IPS-18a (cell line): ENCODE measurements at regions not wholly inside any gene's neighbourhood (a gene's known extent, or its start where the extent isn't known, plus 50 kb on each side); places are given as distances from the start of the nearest gene placed in this dataset.

Source experiments
- H3K27ac ChIP-seq: one replicate; pipeline ENCODE4 v1.5.1; 2013; ENCODE audit warnings: low read length
- H3K27me3 ChIP-seq: one replicate; pipeline ENCODE4 v1.6.1; 2013; ENCODE audit warnings: mild to moderate bottlenecking, low read length; ENCODE audit not compliant: control insufficient read depth, insufficient read depth
- H3K36me3 ChIP-seq: one replicate; pipeline ENCODE4 v1.6.1; 2013; ENCODE audit warnings: low read depth, low read length; ENCODE audit not compliant: control insufficient read depth
- H3K4me1 ChIP-seq: one replicate; pipeline ENCODE4 v1.6.1; 2013; ENCODE audit warnings: low read depth, low read length; ENCODE audit not compliant: control insufficient read depth
- H3K4me3 ChIP-seq: one replicate; pipeline ENCODE4 v1.5.1; 2013; ENCODE audit warnings: low read length
- H3K9ac ChIP-seq: one replicate; pipeline ENCODE4 v1.6.1; 2013; ENCODE audit warnings: mild to moderate bottlenecking, low read length, moderate library complexity
- H3K9me3 ChIP-seq: one replicate; pipeline ENCODE4 v1.6.1; 2013; ENCODE audit warnings: low read depth, low read length; ENCODE audit not compliant: control insufficient read depth

DNA sequence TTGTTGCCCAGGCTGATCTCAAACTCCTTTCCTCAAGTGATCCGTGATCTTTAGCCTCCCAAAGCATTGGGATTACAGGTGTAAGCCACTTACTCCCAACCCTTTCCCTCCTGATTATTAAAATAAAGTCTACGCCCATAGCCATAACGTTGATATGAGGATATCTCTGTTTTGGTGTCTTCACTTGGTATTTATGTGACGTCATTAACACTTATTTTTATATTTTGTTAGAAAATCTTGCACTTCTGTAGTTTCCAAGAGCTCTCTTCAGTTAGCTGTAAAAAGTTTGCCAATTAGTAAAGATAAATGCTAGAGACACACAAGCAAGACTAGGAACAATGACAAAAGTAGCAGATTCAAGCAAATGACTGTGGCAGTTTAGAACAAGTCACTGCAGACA lies 115.6 kb upstream of the HSF2 start:
- Histone ChIP-seq H3K9ac (no peak overlapping the region), H3K36me3 (no peaks in the 10 kb centered on the region), H3K4me1 (no peaks in the 10 kb centered on the region)

DNA sequence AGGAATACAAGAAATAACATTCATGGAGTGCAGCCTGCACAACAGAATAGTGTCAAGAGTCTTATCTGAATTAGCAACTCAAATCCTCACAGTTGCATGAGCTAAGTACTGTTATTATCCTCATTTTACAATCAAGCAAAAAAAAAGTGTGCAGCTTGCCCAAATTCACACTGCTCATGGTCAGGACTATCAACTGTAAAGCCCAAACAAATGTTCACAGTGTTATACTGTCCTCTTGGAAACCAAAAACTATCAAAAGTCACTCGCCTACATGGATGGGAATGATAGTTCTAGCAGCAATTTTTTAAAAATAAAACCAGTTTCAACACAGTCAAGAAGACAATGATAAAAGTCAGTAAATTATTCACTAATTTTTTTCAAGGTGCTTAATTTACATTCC lies 114.6 kb upstream of the HSF2 start:
- Histone ChIP-seq H3K27me3 (no peaks in the 10 kb centered on the region), H3K4me1 (no peaks in the 10 kb centered on the region), H3K9ac (no peak overlapping the region), H3K36me3 (no peaks in the 10 kb centered on the region), H3K9me3 (no peaks in the 10 kb centered on the region), H3K27ac (no peak overlapping the region), H3K4me3 (no peak overlapping the region)

More for the DNA sequence above, 115.6 kb upstream of the HSF2 start:
- Histone ChIP-seq H3K9me3 (no peaks in the 10 kb centered on the region), H3K27me3 (no peaks in the 10 kb centered on the region), H3K4me3 (no peak overlapping the region), H3K27ac (no peak overlapping the region)

DNA sequence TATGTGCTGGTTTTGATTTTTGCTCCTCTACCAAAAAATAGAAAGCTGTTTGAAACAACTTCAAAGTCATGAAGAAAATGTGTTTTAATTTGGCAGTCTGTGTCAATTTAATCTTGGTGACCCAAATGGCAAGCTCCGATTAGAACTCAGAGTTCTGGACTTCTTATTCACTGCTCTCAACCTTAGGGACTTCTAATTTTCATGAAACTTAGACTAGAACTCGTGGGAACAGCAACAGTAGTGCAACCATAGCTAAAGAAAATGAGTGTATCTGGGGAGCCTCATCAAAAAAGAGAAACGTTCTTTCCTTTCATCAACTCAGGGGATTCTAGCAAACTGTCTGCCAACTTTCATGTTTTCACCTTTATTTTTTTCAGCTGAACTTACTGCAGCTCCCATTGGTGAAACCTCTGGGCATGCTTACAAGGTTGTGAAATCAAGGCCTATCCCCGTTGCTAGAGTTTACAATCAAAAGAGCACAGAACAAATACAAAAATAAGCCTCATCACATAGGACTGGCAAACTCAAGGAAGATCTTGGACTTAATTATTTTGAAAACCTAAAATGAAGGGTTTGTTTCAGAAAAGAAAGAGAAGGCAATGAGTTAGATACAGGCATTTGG lies 114.0 kb upstream of the HSF2 start:
- Histone ChIP-seq H3K27ac (no peak overlapping the region), H3K9me3 (no peaks in the 10 kb centered on the region), H3K4me1 (no peaks in the 10 kb centered on the region), H3K27me3 (no peaks in the 10 kb centered on the region), H3K9ac (no peak overlapping the region), H3K4me3 (no peak overlapping the region), H3K36me3 (no peaks in the 10 kb centered on the region)

DNA sequence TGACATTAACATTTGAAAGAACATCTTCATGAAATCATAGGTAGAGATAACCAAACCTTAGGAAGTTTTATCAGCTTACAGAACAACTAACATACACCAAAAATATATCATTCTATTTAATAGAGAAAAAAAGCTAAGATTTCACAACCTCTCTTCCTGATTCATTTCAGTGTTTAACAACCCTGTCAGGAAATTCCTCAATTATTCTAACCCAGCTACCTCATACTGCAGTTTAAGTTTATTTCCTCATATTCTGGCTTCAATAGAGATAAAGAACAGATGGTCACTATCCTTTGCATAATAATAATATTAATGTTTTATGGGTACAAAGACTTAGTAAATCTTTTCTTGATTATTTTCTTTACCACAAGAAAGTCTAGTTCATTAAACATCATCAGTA lies 112.9 kb upstream of the HSF2 start:
- H3K9ac ChIP-seq = no peak overlapping the region
- H3K27ac ChIP-seq = no peak overlapping the region
- no peaks in the 10 kb centered on the region for H3K4me1 ChIP-seq
- H3K9me3 ChIP-seq = no peaks in the 10 kb centered on the region
- no peak overlapping the region for H3K4me3 ChIP-seq
- no peaks in the 10 kb centered on the region for H3K36me3 ChIP-seq
- H3K27me3 ChIP-seq = no peaks in the 10 kb centered on the region

DNA sequence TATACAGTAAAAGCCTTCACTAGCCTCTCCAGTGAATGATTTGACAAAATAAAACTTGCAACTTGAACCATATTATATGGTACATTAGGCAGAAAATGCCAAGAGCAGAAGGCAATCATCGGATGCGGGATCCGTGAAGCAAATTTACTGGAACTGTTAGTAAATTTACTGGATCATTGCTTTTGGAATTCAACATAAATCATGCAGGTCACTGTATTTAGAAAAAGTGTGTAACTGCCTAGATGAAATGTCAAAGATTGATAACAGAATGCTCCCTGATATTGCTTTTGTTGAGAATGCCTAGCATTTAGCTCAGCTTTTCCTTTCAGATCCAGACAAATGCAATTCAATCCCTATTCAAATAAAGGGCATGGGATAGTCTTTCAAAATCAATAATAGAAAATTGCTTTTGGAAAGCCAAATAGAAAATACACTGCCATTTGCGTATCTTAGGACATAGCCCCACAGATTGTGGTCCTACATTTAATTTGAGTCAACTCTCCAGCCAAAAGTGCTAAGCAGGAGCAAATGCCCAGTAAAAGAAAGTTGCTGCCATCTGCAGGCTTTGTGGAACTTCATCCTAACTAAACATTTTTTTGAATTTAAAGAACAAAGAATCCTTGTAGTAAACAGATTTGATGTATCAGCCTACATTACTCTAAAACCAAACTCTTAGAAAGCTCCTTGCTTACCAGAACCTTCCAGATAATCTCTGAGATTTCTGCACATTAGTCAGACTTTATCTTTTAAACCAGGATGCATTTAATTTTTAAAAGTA lies 109.5 kb upstream of the HSF2 start:
- H3K36me3 ChIP-seq = no peaks in the 10 kb centered on the region
- no peak overlapping the region for H3K9ac ChIP-seq
- no peak overlapping the region for H3K27ac ChIP-seq

DNA sequence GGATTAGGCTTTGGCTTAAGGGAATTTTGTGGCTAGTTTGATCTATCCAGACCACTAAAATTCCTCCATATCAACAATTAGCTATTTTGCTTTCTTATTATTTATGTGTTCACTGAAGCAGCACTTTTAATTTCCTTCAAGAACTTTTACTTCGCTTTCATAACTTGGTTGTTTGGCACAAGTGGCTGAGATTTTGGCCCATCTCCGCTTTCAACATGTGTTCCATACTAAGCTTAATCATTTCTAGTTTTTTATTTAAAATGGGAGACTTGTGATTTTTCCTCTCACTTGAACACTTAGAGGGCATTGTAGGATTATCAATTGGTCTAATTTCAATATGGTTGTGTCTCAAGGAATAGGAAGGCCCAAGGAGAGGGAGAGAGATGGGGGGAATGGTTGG lies 102.4 kb upstream of the HSF2 start:
- no peaks in the 10 kb centered on the region for H3K4me1 ChIP-seq
- no peak overlapping the region for H3K9ac ChIP-seq

More for the DNA sequence above, 109.5 kb upstream of the HSF2 start:
- Histone ChIP-seq H3K4me1 (no peaks in the 10 kb centered on the region), H3K9me3 (no peaks in the 10 kb centered on the region), H3K4me3 (no peak overlapping the region), H3K27me3 (no peaks in the 10 kb centered on the region)

DNA sequence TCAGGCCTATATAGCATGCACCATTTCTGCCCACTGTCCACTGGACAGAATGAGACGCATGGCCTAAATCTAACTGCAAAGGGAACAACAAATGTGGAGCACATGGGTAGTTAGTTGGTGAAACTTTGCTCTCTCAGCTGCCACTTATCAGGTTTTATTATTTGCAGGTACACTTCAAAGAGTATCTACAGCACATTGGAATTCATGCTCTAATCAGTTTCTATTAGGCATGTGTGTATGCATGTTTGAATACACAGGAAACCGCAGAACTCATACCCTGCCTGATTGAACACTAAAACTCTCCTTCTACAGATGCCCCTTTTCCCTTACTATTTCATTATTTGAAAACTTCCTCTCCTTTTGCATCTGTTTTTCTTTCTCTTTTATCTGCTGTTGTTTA lies 97.4 kb upstream of the HSF2 start:
- H3K9me3 ChIP-seq = peaks cover 3% of the 10 kb centered on the region

More for the DNA sequence above, 102.4 kb upstream of the HSF2 start:
- Histone ChIP-seq H3K9me3 (no peaks in the 10 kb centered on the region), H3K27ac (no peak overlapping the region), H3K27me3 (no peaks in the 10 kb centered on the region), H3K36me3 (no peaks in the 10 kb centered on the region), H3K4me3 (no peak overlapping the region)

DNA sequence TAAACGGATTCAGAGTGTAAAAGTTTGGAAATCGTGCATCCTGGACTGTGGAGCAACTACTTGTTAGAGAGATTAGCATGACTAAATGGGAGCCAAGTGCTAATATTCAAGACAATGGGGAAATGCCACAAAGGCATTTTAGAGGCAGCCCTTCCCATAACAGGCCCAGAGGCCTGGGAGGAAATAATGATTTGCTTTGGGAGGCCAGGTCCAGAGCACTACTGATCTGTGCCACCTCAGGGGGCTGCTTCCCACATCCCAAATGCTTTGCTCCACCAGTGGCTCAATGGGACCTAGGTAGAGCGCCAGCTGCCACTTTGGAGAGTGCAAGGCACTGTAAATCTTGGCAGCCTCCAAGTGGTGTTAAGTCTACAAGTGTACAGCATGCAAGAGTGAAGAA lies 91.9 kb upstream of the HSF2 start:
- H3K4me3 ChIP-seq = no peak overlapping the region
- H3K9ac ChIP-seq = no peak overlapping the region
- H3K4me1 ChIP-seq = no peaks in the 10 kb centered on the region
- no peaks in the 10 kb centered on the region for H3K36me3 ChIP-seq
- peaks cover 17% of the 10 kb centered on the region for H3K9me3 ChIP-seq
- H3K27me3 ChIP-seq = no peaks in the 10 kb centered on the region
- no peak overlapping the region for H3K27ac ChIP-seq

More for the DNA sequence above, 97.4 kb upstream of the HSF2 start:
- Histone ChIP-seq H3K4me3 (no peak overlapping the region), H3K4me1 (no peaks in the 10 kb centered on the region), H3K27me3 (no peaks in the 10 kb centered on the region), H3K9ac (no peak overlapping the region), H3K36me3 (no peaks in the 10 kb centered on the region), H3K27ac (no peak overlapping the region)

DNA sequence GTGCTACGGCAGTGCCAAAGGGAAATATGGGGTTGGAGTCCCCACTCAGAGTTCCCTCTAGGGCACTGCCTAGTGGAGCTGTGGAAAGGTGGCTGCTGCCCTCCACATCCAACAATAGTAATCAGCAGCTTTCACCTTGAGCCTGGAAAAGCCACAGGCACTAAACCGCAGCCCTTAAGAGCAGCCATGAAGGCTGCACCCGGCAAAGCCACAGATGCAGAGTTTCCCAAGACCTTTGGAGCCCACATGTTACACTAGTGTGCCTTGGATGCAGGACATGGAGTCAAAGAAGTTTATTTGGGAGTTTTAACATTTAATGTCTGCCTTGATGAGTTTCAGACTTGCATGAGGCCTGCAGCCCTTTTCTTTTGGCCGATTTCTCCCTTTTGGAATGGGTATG lies 91.4 kb upstream of the HSF2 start:
- Histone ChIP-seq H3K4me1 (no peaks in the 10 kb centered on the region), H3K9me3 (peaks cover 17% of the 10 kb centered on the region), H3K27ac (no peak overlapping the region), H3K9ac (no peak overlapping the region), H3K4me3 (no peak overlapping the region), H3K36me3 (no peaks in the 10 kb centered on the region), H3K27me3 (no peaks in the 10 kb centered on the region)

DNA sequence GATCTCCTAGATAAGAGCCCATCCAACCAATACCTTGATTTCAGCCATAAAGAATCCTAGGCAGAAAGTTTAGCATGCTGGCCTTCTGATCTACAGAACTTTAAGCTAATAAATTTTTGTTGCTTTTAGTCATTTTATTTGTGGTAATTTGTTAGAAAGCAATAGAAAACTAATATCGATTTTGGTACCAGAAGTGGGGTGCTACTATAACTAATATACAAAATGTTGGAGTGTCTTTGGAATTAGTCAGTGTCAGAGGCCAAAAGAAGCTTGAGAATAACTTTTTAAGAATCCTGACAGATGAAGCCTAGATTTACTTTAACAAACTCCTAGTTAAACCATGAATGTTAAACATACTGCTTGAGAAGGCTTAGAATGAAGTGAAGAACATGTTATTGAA lies 83.6 kb upstream of the HSF2 start:
- Histone ChIP-seq H3K4me3 (no peak overlapping the region), H3K27me3 (no peaks in the 10 kb centered on the region), H3K4me1 (no peaks in the 10 kb centered on the region), H3K27ac (no peak overlapping the region), H3K36me3 (no peaks in the 10 kb centered on the region), H3K9me3 (peaks cover 7% of the 10 kb centered on the region), H3K9ac (no peak overlapping the region)

DNA sequence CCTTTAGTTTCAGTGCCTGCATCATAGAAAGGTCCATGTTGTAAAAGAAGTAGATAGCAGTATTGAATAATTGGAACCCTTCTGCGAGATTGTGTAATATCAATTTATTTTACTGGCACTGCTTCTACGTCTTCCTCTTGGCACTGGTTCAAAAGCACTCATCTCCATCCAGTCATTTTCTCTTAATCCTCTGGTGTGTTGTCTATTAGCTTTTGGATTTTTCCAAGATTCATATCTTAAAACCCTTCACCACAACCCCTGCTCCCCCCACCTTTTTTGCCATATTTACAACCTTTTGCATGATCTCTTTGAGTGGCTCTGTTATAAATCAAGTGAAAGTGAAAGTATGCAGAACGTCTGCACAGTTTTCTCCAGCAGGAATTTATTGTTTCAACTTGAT lies 76.6 kb upstream of the HSF2 start:
- H3K27ac ChIP-seq = no peak overlapping the region
- no peak overlapping the region for H3K4me3 ChIP-seq
- no peaks in the 10 kb centered on the region for H3K9me3 ChIP-seq
- no peak overlapping the region for H3K9ac ChIP-seq
- H3K36me3 ChIP-seq = no peaks in the 10 kb centered on the region
- H3K4me1 ChIP-seq = no peaks in the 10 kb centered on the region
- no peaks in the 10 kb centered on the region for H3K27me3 ChIP-seq

DNA sequence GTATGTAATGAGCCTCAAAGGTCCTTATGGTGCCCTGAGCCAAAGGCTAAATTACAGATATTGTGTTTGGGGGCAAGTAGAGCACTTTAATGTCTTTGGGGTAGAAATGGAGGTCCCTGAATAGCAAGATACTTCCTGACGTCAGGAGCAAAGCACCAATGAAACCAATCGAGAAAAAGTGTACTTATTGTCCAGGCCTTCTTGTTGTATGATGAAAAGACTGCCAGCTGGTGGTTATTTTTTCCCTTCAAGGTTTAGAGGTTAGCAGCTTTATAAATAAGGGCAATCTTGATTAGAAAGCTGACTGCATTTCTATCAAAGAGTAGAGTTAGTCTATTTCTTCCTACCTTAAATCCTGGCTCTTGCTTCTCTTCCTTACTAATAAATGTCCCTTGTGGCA lies 76.1 kb upstream of the HSF2 start:
- Histone ChIP-seq H3K9me3 (no peaks in the 10 kb centered on the region), H3K27ac (no peak overlapping the region), H3K27me3 (no peaks in the 10 kb centered on the region), H3K36me3 (no peaks in the 10 kb centered on the region), H3K9ac (no peak overlapping the region), H3K4me1 (no peaks in the 10 kb centered on the region), H3K4me3 (no peak overlapping the region)
